GM23248 (cell line): ENCODE measurements at regions not wholly inside any gene's neighbourhood (a gene's known extent, or its start where the extent isn't known, plus 50 kb on each side); places are given as distances from the start of the nearest gene placed in this dataset.

Source experiments
- EZH2 ChIP-seq: fragments of 200-600 bp; sonication (generic); IDR thresholded peaks from 2 replicates; pipeline ENCODE4 v1.6.1; 2018; ENCODE audit warnings: antibody characterized with exemption, mild to moderate bottlenecking; ENCODE audit not compliant: insufficient read depth, poor library complexity, severe bottlenecking
- EZH2phosphoT487 ChIP-seq: fragments of 200-600 bp; sonication (generic); IDR thresholded peaks from 2 replicates; pipeline ENCODE4 v1.6.1; 2018; ENCODE audit warnings: antibody characterized with exemption, moderate library complexity, mild to moderate bottlenecking, low read depth; ENCODE audit not compliant: insufficient read depth

DNA sequence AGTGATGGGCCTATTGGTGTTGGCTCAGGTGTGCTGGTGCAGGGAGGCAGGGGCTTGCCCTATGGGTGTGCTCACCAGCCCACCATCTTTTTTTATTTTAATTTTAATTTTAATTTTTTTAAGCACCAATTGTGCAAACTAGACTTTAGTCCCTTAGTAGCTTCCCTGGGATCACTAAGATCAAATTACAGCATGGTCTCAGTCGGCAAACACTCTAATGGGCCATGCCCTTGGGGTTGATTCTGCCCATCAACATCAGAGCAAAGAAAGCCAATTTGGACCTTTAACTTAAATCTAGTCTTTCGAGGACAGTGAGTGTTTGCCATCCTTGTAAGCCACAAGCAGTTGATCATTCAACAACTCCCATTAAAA is 64.7 kb upstream of the KCNE2 start:
- TF ChIP-seq EZH2 (no peak), EZH2phosphoT487 (no peak)
